ENCODE measurements at regions not wholly inside any gene's neighbourhood (a gene's known extent, or its start where the extent isn't known, plus 50 kb on each side); places are given as distances from the start of the nearest gene placed in this dataset.
"Not testable (repeated sequence)": the region's sequence is repeated elsewhere in the genome, so short reads cannot be mapped to it uniquely, and the experiment has no call there.

- in situ Hi-C loops (cut with HindIII; ENCODE audit: low sequenced_read_pairs) = no loop called here
- DNase-seq (ENCODE audit: low spot score) = no peak
These were observed 271.2 kb downstream of the MATN1 start for GRCh38 chr1:30452170-30452569.

GRCh38 chr1:30451532-30452125, 271.8 kb downstream of the MATN1 start:
- in situ Hi-C loops (cut with HindIII; ENCODE audit: low sequenced_read_pairs) = no loop called here
- no peak for DNase-seq (ENCODE audit: low spot score)

GRCh38 chr1:30450818-30451233, 272.6 kb downstream of the MATN1 start:
- in situ Hi-C loops (cut with HindIII; ENCODE audit: low sequenced_read_pairs) = no loop called here
- DNase-seq (ENCODE audit: low spot score) = no peak

GRCh38 chr1:30450148-30450817, 273.1 kb downstream of the MATN1 start:
- no peak for DNase-seq (ENCODE audit: low spot score)
- in situ Hi-C loops (cut with HindIII; ENCODE audit: low sequenced_read_pairs) = no loop called here

- in situ Hi-C loops (cut with HindIII; ENCODE audit: low sequenced_read_pairs) = no loop called here
These were observed 273.8 kb downstream of the MATN1 start for GRCh38 chr1:30449428-30450147.

GRCh38 chr1:30449003-30449402, 274.4 kb downstream of the MATN1 start:
- in situ Hi-C loops (cut with HindIII; ENCODE audit: low sequenced_read_pairs) = no loop called here
- DNase-seq (ENCODE audit: low spot score) = no peak

More at GRCh38 chr1:30449428-30450147, 273.8 kb downstream of the MATN1 start:
- no peak for DNase-seq (ENCODE audit: low spot score)

- in situ Hi-C loops (cut with HindIII; ENCODE audit: low sequenced_read_pairs) = no loop called here
- DNase-seq (ENCODE audit: low spot score) = no peak
These were observed 275.7 kb downstream of the MATN1 start for GRCh38 chr1:30447701-30448100.

GRCh38 chr1:30447080-30447479, 276.3 kb downstream of the MATN1 start:
- DNase-seq (ENCODE audit: low spot score) = no peak
- in situ Hi-C loops (cut with HindIII; ENCODE audit: low sequenced_read_pairs) = no loop called here

GRCh38 chr1:30446508-30446907, 276.9 kb downstream of the MATN1 start:
- DNase-seq (ENCODE audit: low spot score) = no peak

GRCh38 chr1:30446095-30446494, 277.3 kb downstream of the MATN1 start:
- no peak for DNase-seq (ENCODE audit: low spot score)

More at GRCh38 chr1:30446508-30446907, 276.9 kb downstream of the MATN1 start:
- in situ Hi-C loops (cut with HindIII; ENCODE audit: low sequenced_read_pairs) = no loop called here

GRCh38 chr1:30445449-30445848, 277.9 kb downstream of the MATN1 start:
- DNase-seq (ENCODE audit: low spot score) = no peak
- in situ Hi-C loops (cut with HindIII; ENCODE audit: low sequenced_read_pairs) = no loop called here

More at GRCh38 chr1:30446095-30446494, 277.3 kb downstream of the MATN1 start:
- in situ Hi-C loops (cut with HindIII; ENCODE audit: low sequenced_read_pairs) = no loop called here

- no peak for DNase-seq (ENCODE audit: low spot score)
- in situ Hi-C loops (cut with HindIII; ENCODE audit: low sequenced_read_pairs) = no loop called here
These were observed 278.5 kb downstream of the MATN1 start for GRCh38 chr1:30444850-30445249.

- in situ Hi-C loops (cut with HindIII; ENCODE audit: low sequenced_read_pairs) = no loop called here
- no peak for DNase-seq (ENCODE audit: low spot score)
These were observed 279.0 kb downstream of the MATN1 start for GRCh38 chr1:30444401-30444800.

GRCh38 chr1:30438274-30438673, 285.1 kb downstream of the MATN1 start:
- DNase-seq (ENCODE audit: low spot score); in situ Hi-C loops (cut with HindIII; ENCODE audit: low sequenced_read_pairs): not testable (repeated sequence)

- in situ Hi-C loops (cut with HindIII; ENCODE audit: low sequenced_read_pairs) = no loop called here
- no peak for DNase-seq (ENCODE audit: low spot score)
These were observed 286.3 kb downstream of the MATN1 start for GRCh38 chr1:30437059-30437576.

- in situ Hi-C loops (cut with HindIII; ENCODE audit: low sequenced_read_pairs) = no loop called here
- DNase-seq (ENCODE audit: low spot score) = no peak
These were observed 295.8 kb downstream of the MATN1 start for GRCh38 chr1:30427545-30427944.

- in situ Hi-C loops (cut with HindIII; ENCODE audit: low sequenced_read_pairs) = no loop called here
- no peak for DNase-seq (ENCODE audit: low spot score)
These were observed 298.3 kb downstream of the MATN1 start for GRCh38 chr1:30425046-30425445.

GRCh38 chr1:30423570-30423969, 299.8 kb downstream of the MATN1 start:
- no peak for DNase-seq (ENCODE audit: low spot score)

GRCh38 chr1:30422251-30422650, 301.1 kb downstream of the MATN1 start:
- no peak for DNase-seq (ENCODE audit: low spot score)
- in situ Hi-C loops (cut with HindIII; ENCODE audit: low sequenced_read_pairs) = no loop called here

More at GRCh38 chr1:30423570-30423969, 299.8 kb downstream of the MATN1 start:
- in situ Hi-C loops (cut with HindIII; ENCODE audit: low sequenced_read_pairs) = no loop called here

GRCh38 chr1:30420519-30421050, 302.8 kb downstream of the MATN1 start:
- no peak for DNase-seq (ENCODE audit: low spot score)
- in situ Hi-C loops (cut with HindIII; ENCODE audit: low sequenced_read_pairs) = no loop called here
